ENCODE measurements at regions not wholly inside any gene's neighbourhood (a gene's known extent, or its start where the extent isn't known, plus 50 kb on each side); places are given as distances from the start of the nearest gene placed in this dataset.

GRCh38 chr13:74449811-74450524, 315.8 kb upstream of the KLF12 start:
- no CpG with 5 or more reads among the region's 2 CpGs for WGBS (ENCODE audit: insufficient coverage)
- no peaks in the 10 kb centered on the region for H3K36me3 ChIP-seq (ENCODE audit: control insufficient read depth in 2 of 2, extremely low read depth in 1 of 2, insufficient read depth in 1 of 2, low read length in 1 of 2)
- no peak overlapping the region for H3K4me3 ChIP-seq (ENCODE audit: control insufficient read depth in 1 of 2, extremely low read depth in 1 of 2, low read length in 1 of 2)
- H3K27ac ChIP-seq (ENCODE audit: low read length): no peak overlapping the region
- Mint-ChIP-seq H3K27ac (no peak overlapping the region), H3K4me3 (no peak overlapping the region), H3K36me3 (peaks cover 9% of the 10 kb centered on the region), H3K27me3 (peaks cover 16% of the 10 kb centered on the region in 2 donors), H3K4me1 (no peaks in the 10 kb centered on the region), H3K9me3 (peaks cover 3 to 16% (median 4%) of the 10 kb centered on the region in 3 donors)
- DNase-seq (no peak), ATAC-seq (replicated peaks in 1 of 4) (no peak)
- ChIA-PET POLR2A (no interaction called here), CTCF (no interaction called here)
- H3K9me3 ChIP-seq: no peaks in the 10 kb centered on the region
- H3K27me3 ChIP-seq (replicated peaks in 1 of 2; ENCODE audit: control insufficient read depth in 2 of 2, extremely low read depth in 1 of 2, insufficient read depth in 2 of 2, low read length in 1 of 2): peaks cover 0 to 2% of the 10 kb centered on the region in 2 experiments
- H3K4me1 ChIP-seq (ENCODE audit: control insufficient read depth in 1 of 2, extremely low read depth in 1 of 2, insufficient read depth in 2 of 2, low read length in 2 of 2): no peaks in the 10 kb centered on the region

GRCh38 chr13:74444864-74445479, 310.8 kb upstream of the KLF12 start:
- Mint-ChIP-seq H3K9me3 (peaks cover 2 to 23% (median 4%) of the 10 kb centered on the region in 3 donors), H3K4me3 (no peak overlapping the region), H3K27ac (no peak overlapping the region), H3K4me1 (no peaks in the 10 kb centered on the region), H3K36me3 (peaks cover 33% of the 10 kb centered on the region), H3K27me3 (peaks cover 0 to 7% of the 10 kb centered on the region in 2 donors)
- no CpG with 5 or more reads among the region's 1 CpG for WGBS (ENCODE audit: insufficient coverage)
- Histone ChIP-seq H3K4me1 (ENCODE audit: control insufficient read depth in 1 of 2, extremely low read depth in 1 of 2, insufficient read depth in 2 of 2, low read length in 2 of 2) (no peaks in the 10 kb centered on the region), H3K4me3 (ENCODE audit: control insufficient read depth in 1 of 2, extremely low read depth in 1 of 2, low read length in 1 of 2) (no peak overlapping the region), H3K36me3 (ENCODE audit: control insufficient read depth in 2 of 2, extremely low read depth in 1 of 2, insufficient read depth in 1 of 2, low read length in 1 of 2) (no peaks in the 10 kb centered on the region), H3K27me3 (replicated peaks in 1 of 2; ENCODE audit: control insufficient read depth in 2 of 2, extremely low read depth in 1 of 2, insufficient read depth in 2 of 2, low read length in 1 of 2) (no peaks in the 10 kb centered on the region), H3K27ac (ENCODE audit: low read length) (no peak overlapping the region), H3K9me3 (no peaks in the 10 kb centered on the region)
- POLR2A ChIA-PET: no interaction called here
- no peak for ATAC-seq (replicated peaks in 1 of 4)
- CTCF ChIA-PET: interaction anchor here in 1 of 2 donors (0.6 kb wide), 1 partner anchor 108 kb away, joined by 4 read pairs; no protein-coding TSS in a partner anchor
- no peak for DNase-seq

- H3K36me3 ChIP-seq (ENCODE audit: control insufficient read depth in 2 of 2, extremely low read depth in 1 of 2, insufficient read depth in 1 of 2, low read length in 1 of 2): no peaks in the 10 kb centered on the region
- DNase-seq (no peak), ATAC-seq (replicated peaks in 1 of 4) (no peak)
- no peak overlapping the region for H3K27ac ChIP-seq (ENCODE audit: low read length)
- Mint-ChIP-seq H3K27me3 (peaks cover 0 to 7% of the 10 kb centered on the region in 2 donors), H3K27ac (no peak overlapping the region), H3K4me1 (no peaks in the 10 kb centered on the region), H3K9me3 (peaks cover 0 to 18% (median 2%) of the 10 kb centered on the region in 3 donors), H3K4me3 (no peak overlapping the region), H3K36me3 (peaks cover 33% of the 10 kb centered on the region)
- H3K4me3 ChIP-seq (ENCODE audit: control insufficient read depth in 1 of 2, extremely low read depth in 1 of 2, low read length in 1 of 2): no peak overlapping the region
- H3K9me3 ChIP-seq: no peaks in the 10 kb centered on the region
- no peaks in the 10 kb centered on the region for H3K27me3 ChIP-seq (replicated peaks in 1 of 2; ENCODE audit: control insufficient read depth in 2 of 2, extremely low read depth in 1 of 2, insufficient read depth in 2 of 2, low read length in 1 of 2)
- no peaks in the 10 kb centered on the region for H3K4me1 ChIP-seq (ENCODE audit: control insufficient read depth in 1 of 2, extremely low read depth in 1 of 2, insufficient read depth in 2 of 2, low read length in 2 of 2)
- WGBS (ENCODE audit: insufficient coverage): no CpG with 5 or more reads among the region's 6 CpGs
- POLR2A ChIA-PET: no interaction called here
- CTCF ChIA-PET: interaction anchor here in 1 of 2 donors (0.6 kb wide), 1 partner anchor 107 kb away, joined by 4 read pairs; no protein-coding TSS in a partner anchor
Observed at GRCh38 chr13:74444161-74444571, 310.0 kb upstream of the KLF12 start.

DNA sequence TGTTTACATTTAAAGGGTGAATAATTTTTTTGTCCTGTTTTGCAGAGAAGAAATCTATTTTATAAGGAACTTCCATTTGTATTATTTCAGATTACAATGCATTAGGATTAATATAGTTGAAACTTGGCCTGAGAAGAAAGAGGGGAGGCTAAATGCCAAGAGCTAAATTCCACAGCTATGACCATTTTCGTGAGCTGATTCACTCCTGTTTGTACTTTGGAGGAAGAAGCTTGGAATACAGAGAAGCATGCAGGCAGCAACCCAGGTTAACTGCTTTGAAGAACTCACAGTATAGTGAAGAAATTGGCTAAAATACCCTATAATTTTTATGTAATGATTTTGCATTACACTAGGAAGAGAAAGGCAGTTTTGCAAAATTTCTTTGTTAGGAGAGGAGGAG, 309.4 kb upstream of the KLF12 start:
- POLR2A ChIA-PET: no interaction called here
- no peaks in the 10 kb centered on the region for H3K36me3 ChIP-seq (ENCODE audit: control insufficient read depth in 2 of 2, extremely low read depth in 1 of 2, insufficient read depth in 1 of 2, low read length in 1 of 2)
- H3K9me3 Mint-ChIP-seq: peaks cover 0 to 13% (median 2%) of the 10 kb centered on the region in 3 donors
- H3K4me1 ChIP-seq (ENCODE audit: control insufficient read depth in 1 of 2, extremely low read depth in 1 of 2, insufficient read depth in 2 of 2, low read length in 2 of 2): no peaks in the 10 kb centered on the region
- no peaks in the 10 kb centered on the region for H3K9me3 ChIP-seq
- H3K27me3 ChIP-seq (replicated peaks in 1 of 2; ENCODE audit: control insufficient read depth in 2 of 2, extremely low read depth in 1 of 2, insufficient read depth in 2 of 2, low read length in 1 of 2): no peaks in the 10 kb centered on the region
- H3K27me3 Mint-ChIP-seq: peaks cover 0 to 7% of the 10 kb centered on the region in 2 donors
- no peak overlapping the region for H3K4me3 ChIP-seq (ENCODE audit: control insufficient read depth in 1 of 2, extremely low read depth in 1 of 2, low read length in 1 of 2)
- H3K4me3 Mint-ChIP-seq: no peak overlapping the region
- DNase-seq (no peak), ATAC-seq (replicated peaks in 1 of 4) (no peak)
- peaks cover 32% of the 10 kb centered on the region for H3K36me3 Mint-ChIP-seq
- no CpG with 5 or more reads among the region's 1 CpG for WGBS (ENCODE audit: insufficient coverage)
- H3K4me1 Mint-ChIP-seq: no peaks in the 10 kb centered on the region
- no peak overlapping the region for H3K27ac Mint-ChIP-seq
- H3K27ac ChIP-seq (ENCODE audit: low read length): no peak overlapping the region
- CTCF ChIA-PET: no interaction called here

- Mint-ChIP-seq H3K4me1 (no peaks in the 10 kb centered on the region), H3K27me3 (peaks cover 0 to 5% of the 10 kb centered on the region in 2 donors), H3K27ac (no peak overlapping the region), H3K9me3 (peaks cover 0 to 11% (median 2%) of the 10 kb centered on the region in 3 donors), H3K36me3 (peaks cover 26% of the 10 kb centered on the region), H3K4me3 (no peak overlapping the region)
- CTCF ChIA-PET: interaction anchor here in 1 of 2 donors (0.6 kb wide), 1 partner anchor 21 kb away, joined by 4 read pairs; no protein-coding TSS in a partner anchor
- no peaks in the 10 kb centered on the region for H3K36me3 ChIP-seq (ENCODE audit: control insufficient read depth in 2 of 2, extremely low read depth in 1 of 2, insufficient read depth in 1 of 2, low read length in 1 of 2)
- H3K27ac ChIP-seq (ENCODE audit: low read length): no peak overlapping the region
- no peaks in the 10 kb centered on the region for H3K27me3 ChIP-seq (replicated peaks in 1 of 2; ENCODE audit: control insufficient read depth in 2 of 2, extremely low read depth in 1 of 2, insufficient read depth in 2 of 2, low read length in 1 of 2)
- POLR2A ChIA-PET: interaction anchor here (0.6 kb wide), 3 partner anchors 10 to 75 kb away, joined by 3 read pairs; no protein-coding TSS in a partner anchor
- no peaks in the 10 kb centered on the region for H3K9me3 ChIP-seq
- DNase-seq (no peak), ATAC-seq (replicated peaks in 1 of 4) (no peak)
- WGBS (ENCODE audit: insufficient coverage): no CpG with 5 or more reads among the region's 5 CpGs
- no peaks in the 10 kb centered on the region for H3K4me1 ChIP-seq (ENCODE audit: control insufficient read depth in 1 of 2, extremely low read depth in 1 of 2, insufficient read depth in 2 of 2, low read length in 2 of 2)
- H3K4me3 ChIP-seq (ENCODE audit: control insufficient read depth in 1 of 2, extremely low read depth in 1 of 2, low read length in 1 of 2): no peak overlapping the region
Observed at GRCh38 chr13:74442751-74443150, 308.5 kb upstream of the KLF12 start.

GRCh38 chr13:74438901-74439300, 304.7 kb upstream of the KLF12 start:
- Histone ChIP-seq H3K36me3 (ENCODE audit: control insufficient read depth in 2 of 2, extremely low read depth in 1 of 2, insufficient read depth in 1 of 2, low read length in 1 of 2) (no peaks in the 10 kb centered on the region), H3K9me3 (no peaks in the 10 kb centered on the region), H3K27ac (ENCODE audit: low read length) (no peak overlapping the region), H3K4me3 (ENCODE audit: control insufficient read depth in 1 of 2, extremely low read depth in 1 of 2, low read length in 1 of 2) (no peak overlapping the region), H3K27me3 (replicated peaks in 1 of 2; ENCODE audit: control insufficient read depth in 2 of 2, extremely low read depth in 1 of 2, insufficient read depth in 2 of 2, low read length in 1 of 2) (no peaks in the 10 kb centered on the region), H3K4me1 (ENCODE audit: control insufficient read depth in 1 of 2, extremely low read depth in 1 of 2, insufficient read depth in 2 of 2, low read length in 2 of 2) (no peaks in the 10 kb centered on the region)
- no peak for ATAC-seq (replicated peaks in 1 of 4)
- H3K4me3 Mint-ChIP-seq: no peak overlapping the region
- CTCF ChIA-PET: no interaction called here
- peaks cover 0 to 3% of the 10 kb centered on the region in 2 donors for H3K27me3 Mint-ChIP-seq
- H3K36me3 Mint-ChIP-seq: peaks cover 18% of the 10 kb centered on the region
- DNase-seq: no peak
- H3K4me1 Mint-ChIP-seq: no peaks in the 10 kb centered on the region
- POLR2A ChIA-PET: no interaction called here
- H3K27ac Mint-ChIP-seq: no peak overlapping the region
- H3K9me3 Mint-ChIP-seq: peaks cover 0 to 11% (median 2%) of the 10 kb centered on the region in 3 donors
- no CpG with 5 or more reads among the region's 3 CpGs for WGBS (ENCODE audit: insufficient coverage)
